Colon (tissue), 2 donors: ENCODE measurements at regions not wholly inside any gene's neighbourhood (a gene's known extent, or its start where the extent isn't known, plus 50 kb on each side); places are given as distances from the start of the nearest gene placed in this dataset.

Experiments used
- FAIRE-seq: peaks from 2 replicates; lab custom pipeline; 2012; peaks lifted over from hg19 to GRCh38; lab: Jason Lieb, UNC
- donor health status: control.
- donor health status: control.

DNA sequence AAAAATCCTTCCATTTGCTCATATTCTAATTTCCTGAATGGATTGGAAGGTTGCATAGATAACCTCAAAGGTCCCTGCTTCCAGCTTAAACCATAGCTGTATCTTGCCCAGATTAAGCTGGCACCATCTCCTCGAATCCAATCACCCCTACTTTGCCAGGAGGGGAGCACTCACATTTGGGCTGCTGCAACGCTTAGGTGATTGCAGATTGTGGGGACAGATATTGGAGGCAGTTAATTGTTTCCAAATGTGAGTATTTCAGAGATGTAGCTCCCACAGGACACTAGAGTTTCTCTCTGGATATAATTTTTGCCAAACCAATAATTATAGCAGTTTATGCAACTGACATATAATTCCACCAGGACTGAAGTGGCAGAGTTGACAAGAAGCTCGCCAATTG, 53.5 kb upstream of the ACSL1 start:
- FAIRE-seq, result no peak

GRCh38 chr4:184882276-184882675, 56.5 kb upstream of the ACSL1 start:
- FAIRE-seq, result no peak

DNA sequence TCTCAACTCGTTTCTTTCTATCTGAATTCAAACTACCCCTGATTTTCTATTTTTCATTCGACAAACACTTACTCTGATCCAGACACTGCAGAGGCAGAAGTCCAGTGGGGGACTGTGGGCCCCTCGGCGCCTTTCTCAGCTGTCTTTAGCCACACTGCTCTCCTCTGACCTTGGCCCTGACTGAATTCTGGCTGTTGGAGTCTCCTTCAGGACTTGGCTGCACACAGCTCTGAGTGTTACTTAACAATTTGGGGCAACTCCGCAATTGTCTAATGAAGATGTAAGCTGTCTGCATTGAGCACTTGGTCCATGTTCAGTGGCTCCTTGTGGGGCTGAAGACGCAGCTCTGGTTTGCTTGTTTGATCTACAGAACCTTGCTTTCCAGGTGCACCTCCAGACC, 57.3 kb upstream of the ACSL1 start:
- FAIRE-seq, result no peak

GRCh38 chr4:184884883-184885282, 59.1 kb upstream of the ACSL1 start:
- FAIRE-seq, result no peak

DNA sequence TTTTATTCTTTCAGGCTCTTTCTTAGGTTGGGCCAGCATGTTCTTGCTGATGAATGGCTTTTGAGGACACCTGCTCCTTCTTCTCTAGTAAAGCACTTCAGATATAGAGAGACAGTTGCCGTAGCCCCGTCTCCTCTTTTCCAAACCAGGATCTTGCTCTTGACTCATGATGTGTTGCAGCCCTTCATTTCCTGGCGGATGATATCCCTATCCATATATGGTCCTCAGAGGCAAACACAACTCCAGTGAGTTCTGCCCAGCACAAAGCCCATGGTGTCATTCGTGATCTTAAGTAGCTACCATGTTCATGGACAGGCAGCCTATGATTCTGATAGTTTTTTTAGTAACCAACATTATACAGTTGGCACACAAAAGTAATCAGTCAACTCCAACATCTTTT, 59.8 kb upstream of the ACSL1 start:
- no peak for FAIRE-seq

GRCh38 chr4:184887333-184887732, 61.6 kb upstream of the ACSL1 start:
- no peak for FAIRE-seq

- FAIRE-seq, result no peak
Observed at GRCh38 chr4:184887947-184888346, 62.2 kb upstream of the ACSL1 start.

DNA sequence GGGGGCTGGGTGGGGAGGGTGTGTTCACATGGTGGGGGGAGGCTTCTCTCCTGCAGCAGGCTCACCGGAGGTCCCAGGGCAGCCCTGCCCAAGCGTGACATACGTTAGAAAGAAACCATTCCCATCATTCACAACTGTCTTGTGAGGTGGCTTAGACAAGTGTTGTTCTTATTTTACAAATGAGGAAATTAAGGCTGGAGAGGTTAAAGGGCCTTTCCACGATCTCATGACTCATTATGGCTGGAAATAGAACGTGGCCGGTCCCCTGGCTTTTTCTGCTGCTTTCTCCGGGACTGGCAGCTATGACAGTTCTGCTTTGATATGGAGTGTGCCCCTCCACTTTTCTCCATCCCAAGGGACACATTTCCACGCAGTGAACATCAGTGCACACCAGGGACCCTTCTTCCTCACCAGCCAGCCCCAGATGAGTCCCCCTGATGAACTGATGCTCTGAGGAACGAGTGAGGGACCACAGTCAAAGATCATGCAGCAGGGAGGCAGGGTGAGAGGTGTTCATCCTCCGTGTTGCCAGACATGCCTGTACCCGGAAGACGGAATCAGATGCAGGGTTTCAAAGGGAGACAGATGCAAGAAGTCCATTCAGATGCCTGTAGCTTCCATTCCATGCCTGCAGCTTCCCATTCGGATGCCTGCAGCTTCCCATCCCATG, 64.0 kb upstream of the ACSL1 start:
- FAIRE-seq, result no peak

GRCh38 chr4:184890499-184890898, 64.7 kb upstream of the ACSL1 start:
- no peak for FAIRE-seq

DNA sequence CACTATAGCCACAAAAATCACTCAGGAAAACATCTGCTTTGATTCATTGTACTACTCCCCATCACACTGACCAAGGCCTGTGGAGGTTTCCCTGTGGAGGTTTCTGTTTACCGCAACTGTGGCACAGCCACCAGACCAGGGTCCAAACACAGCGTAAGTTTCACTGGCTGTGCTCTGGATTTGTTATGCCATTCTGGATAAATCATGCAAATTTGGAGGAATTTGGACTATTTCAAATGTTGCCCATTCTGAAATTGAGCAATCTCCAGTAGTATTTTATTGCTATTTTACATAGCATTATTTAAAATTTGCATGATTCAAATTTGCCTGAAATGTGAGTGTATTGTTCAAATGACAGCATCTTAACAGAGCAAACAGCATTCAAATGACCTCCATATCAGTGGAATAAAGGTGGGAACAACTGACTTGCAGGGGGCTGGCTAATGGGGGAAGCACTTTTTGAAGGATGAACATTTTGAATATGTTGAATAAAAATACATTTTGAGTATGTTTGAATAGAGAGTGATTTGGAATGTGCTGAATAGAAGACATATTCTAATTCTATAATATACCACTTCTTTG, 66.1 kb upstream of the ACSL1 start:
- FAIRE-seq, result no peak

DNA sequence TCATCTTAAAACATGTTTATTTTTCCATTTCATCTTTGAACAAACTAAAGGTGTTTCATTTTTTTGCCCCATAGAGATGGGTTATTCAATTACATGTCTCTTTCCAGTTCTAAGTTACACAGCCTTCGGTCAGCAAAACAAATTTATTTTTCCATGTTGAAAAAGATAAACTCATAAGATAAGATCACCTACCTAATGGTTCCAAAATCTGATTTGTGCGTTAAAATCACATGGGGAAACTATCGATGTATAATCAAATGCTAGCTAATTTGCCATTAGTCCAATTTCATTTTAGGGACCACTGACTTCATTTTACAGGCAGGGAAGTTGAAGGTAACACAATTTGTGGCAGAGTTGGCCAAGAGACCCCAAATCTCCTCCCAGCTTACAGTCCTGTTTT, 67.2 kb upstream of the ACSL1 start:
- FAIRE-seq, result no peak

- no peak for FAIRE-seq
Observed at GRCh38 chr4:184893801-184894571, 68.2 kb upstream of the ACSL1 start.

- no peak for FAIRE-seq
Observed at GRCh38 chr4:184895012-184895695, 69.4 kb upstream of the ACSL1 start.

- no peak for FAIRE-seq
Observed at GRCh38 chr4:184896868-184897715, 71.3 kb upstream of the ACSL1 start.

GRCh38 chr4:184897895-184898294, 72.1 kb upstream of the ACSL1 start:
- FAIRE-seq, result no peak

DNA sequence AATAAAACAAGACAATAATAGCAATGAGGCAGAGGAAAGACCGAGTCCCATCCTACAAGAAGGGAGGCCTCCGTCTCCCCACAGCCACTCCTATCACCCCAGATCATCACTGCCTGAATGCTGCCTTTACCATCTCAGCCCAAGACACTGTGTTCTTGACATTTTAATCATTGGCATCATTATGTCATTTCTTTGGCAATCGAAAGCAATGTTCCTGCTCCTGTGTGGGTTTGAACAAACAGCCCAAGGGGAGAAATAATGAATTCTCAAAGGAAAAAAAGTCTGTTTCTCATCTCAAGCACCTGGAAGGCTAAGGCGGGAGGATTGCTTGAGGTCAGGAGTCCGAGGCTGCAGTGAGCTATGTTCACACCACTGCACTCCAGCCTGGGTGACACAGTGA, 73.0 kb upstream of the ACSL1 start:
- FAIRE-seq, result no peak

DNA sequence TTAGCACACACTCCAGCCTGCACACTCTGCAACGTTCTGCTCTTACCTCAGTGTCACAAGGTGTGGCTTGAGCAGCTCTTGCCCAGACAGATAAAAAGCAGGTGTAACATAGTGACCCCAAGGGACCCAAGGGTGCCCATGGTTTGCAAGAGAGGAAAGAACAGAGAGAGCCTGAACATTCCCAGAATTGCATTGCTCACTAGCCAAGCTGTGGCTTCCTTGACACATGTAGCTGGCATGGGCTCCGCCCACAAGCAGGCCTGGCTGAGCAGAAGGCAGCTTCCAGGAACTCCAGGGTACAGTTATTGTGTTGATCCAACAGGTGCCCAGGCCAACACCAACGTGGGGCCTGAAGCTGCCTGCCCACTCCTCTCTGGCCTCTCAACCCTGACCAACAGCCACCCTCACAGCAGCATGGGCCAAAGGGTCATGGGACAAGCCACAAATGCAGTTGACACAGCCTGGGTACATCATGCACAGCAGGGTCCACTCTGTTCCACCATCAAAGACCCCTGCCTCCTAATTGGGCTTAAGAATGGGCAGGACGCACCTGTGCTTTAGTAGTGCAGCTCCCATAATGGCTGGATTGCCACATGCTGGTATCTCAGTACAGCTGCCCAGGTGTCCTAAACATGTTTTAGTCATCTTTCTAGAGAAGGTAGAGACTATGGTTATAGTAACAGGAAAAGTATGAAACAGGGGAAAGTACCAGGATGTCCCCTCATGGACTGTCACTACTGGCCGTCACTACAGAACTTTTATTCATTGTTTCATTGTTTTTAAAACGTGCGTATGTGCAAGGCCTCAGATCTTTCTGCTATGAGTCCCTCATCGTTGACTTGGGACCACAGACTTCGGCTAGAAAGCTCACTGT, 73.7 kb upstream of the ACSL1 start:
- FAIRE-seq, result no peak

DNA sequence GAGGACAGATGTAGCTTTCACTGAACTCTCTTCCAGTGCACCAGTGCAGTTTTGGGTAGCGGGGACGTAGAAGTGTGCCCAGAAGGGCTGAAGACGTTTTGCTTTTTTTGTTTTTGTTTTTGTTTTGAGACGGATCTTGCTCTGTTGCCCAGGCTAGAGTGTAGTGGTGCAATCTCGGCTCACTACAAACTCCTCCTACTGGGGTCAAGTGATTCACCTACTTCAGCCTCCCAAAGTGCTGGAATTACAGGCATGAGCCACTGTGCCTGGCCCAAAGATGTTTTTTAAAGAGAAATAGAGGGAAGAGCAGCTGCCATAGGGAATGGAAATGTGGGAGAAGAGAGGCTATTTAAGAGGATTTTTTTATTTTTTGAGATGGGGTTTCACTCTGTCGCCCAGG, 74.4 kb upstream of the ACSL1 start:
- no peak for FAIRE-seq

- FAIRE-seq, result no peak
Observed at GRCh38 chr4:184902550-184902949, 76.8 kb upstream of the ACSL1 start.

DNA sequence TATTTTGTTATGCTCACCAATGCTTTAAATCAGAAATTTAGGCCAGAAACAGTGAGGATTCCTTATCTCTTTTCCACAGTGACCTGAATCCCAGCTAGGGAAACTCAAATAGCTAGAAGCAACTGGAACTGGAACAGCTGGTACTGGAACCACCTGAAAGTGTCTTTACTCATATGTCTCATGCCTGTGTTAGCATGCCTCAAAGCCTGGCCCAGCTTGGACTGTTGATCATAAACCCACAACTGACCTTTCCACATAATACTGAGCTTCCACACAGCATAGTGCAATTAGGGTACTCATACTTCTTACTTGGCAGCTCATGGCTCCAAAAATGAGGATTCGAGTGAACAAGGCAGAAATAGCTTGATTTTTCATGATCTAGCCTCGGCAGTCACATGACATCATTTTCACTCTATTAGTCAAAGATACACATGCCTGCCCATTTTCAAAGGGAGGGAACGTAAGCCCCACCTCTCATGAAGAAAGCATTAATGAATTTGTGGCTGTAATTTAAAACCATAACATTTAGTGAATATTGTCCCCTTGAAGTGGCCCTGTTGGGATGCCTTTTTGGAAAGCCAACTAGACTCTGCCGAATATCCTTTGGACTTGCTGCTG, 80.8 kb upstream of the ACSL1 start:
- no peak for FAIRE-seq

- no peak for FAIRE-seq
Observed at GRCh38 chr4:184907216-184907615, 81.4 kb upstream of the ACSL1 start.
